H9 (cell line): ENCODE measurements at regions not wholly inside any gene's neighbourhood (a gene's known extent, or its start where the extent isn't known, plus 50 kb on each side); places are given as distances from the start of the nearest gene placed in this dataset.

Experiments
- DNase-seq: peaks from one replicate; pipeline ENCODE4 v3.0.0-alpha.2; 2017
- H2AFZ ChIP-seq: one replicate; pipeline ENCODE4 v1.6.1; 2013; ENCODE audit warnings: mild to moderate bottlenecking, low read length, control low read depth, moderate library complexity
- H2AK5ac ChIP-seq: 2 replicates; pipeline ENCODE4 v1.6.1; 2013; ENCODE audit warnings: low read length, control low read depth, mixed read lengths; ENCODE audit not compliant: insufficient read length
- H2BK120ac ChIP-seq: one replicate; pipeline ENCODE4 v1.6.1; 2013; ENCODE audit warnings: low read depth, mild to moderate bottlenecking, low read length, control low read depth, inconsistent platforms; ENCODE audit not compliant: poor library complexity, severe bottlenecking
- H2BK12ac ChIP-seq: 2 replicates; pipeline ENCODE4 v1.6.1; 2013; ENCODE audit warnings: low read length, control low read depth, mixed read lengths, low read depth; ENCODE audit not compliant: insufficient read length
- H2BK15ac ChIP-seq: 2 replicates; pipeline ENCODE4 v1.6.1; 2013; ENCODE audit warnings: low read depth, low read length, control low read depth
- H2BK20ac ChIP-seq: one replicate; pipeline ENCODE4 v1.6.1; 2013; ENCODE audit warnings: low read depth, mild to moderate bottlenecking, low read length, control low read depth, inconsistent platforms; ENCODE audit not compliant: poor library complexity, severe bottlenecking
- H2BK5ac ChIP-seq: 2 replicates; pipeline ENCODE4 v1.6.1; 2013; ENCODE audit warnings: low read length, control low read depth, mixed read lengths; ENCODE audit not compliant: insufficient read length
- H3K14ac ChIP-seq: 2 replicates; pipeline ENCODE4 v1.6.1; 2013; ENCODE audit warnings: low read length, control low read depth; ENCODE audit not compliant: insufficient read depth
- H3K18ac ChIP-seq: 2 replicates; pipeline ENCODE4 v1.6.1; 2013; ENCODE audit warnings: low read depth, mild to moderate bottlenecking, mixed read lengths, low read length, control low read depth; ENCODE audit not compliant: insufficient read length
- H3K23ac ChIP-seq: 2 replicates; pipeline ENCODE4 v1.6.1; 2013; ENCODE audit warnings: low read length, control low read depth, mixed read lengths, low read depth; ENCODE audit not compliant: insufficient read length
- H3K23me2 ChIP-seq: 2 replicates; pipeline ENCODE4 v1.6.1; 2013; ENCODE audit warnings: low read depth, mild to moderate bottlenecking, mixed read lengths, low read length, control low read depth; ENCODE audit not compliant: insufficient read length, poor library complexity, severe bottlenecking
- H3K27ac ChIP-seq: 2 replicates; pipeline ENCODE4 v1.5.1; 2013; ENCODE audit warnings: low read length, control low read depth, mixed read lengths, low read depth; ENCODE audit not compliant: insufficient read length
- H3K27me3 ChIP-seq: 2 replicates; pipeline ENCODE4 v1.6.1; 2013; ENCODE audit warnings: low read length, control low read depth, inconsistent platforms; ENCODE audit not compliant: insufficient read depth
- H3K4ac ChIP-seq: 2 replicates; pipeline ENCODE4 v1.6.1; 2013; ENCODE audit warnings: low read depth, mild to moderate bottlenecking, control low read depth, inconsistent platforms, low read length, moderate library complexity
- H3K4me1 ChIP-seq: 2 replicates; pipeline ENCODE4 v1.6.1; 2013; ENCODE audit warnings: low read length, control low read depth, inconsistent platforms; ENCODE audit not compliant: insufficient read depth
- H3K4me2 ChIP-seq: 2 replicates; pipeline ENCODE4 v1.6.1; 2013; ENCODE audit warnings: low read length, control low read depth, mixed read lengths; ENCODE audit not compliant: insufficient read length, insufficient read depth
- H3K56ac ChIP-seq: 2 replicates; pipeline ENCODE4 v1.6.1; 2013; ENCODE audit warnings: low read depth, mild to moderate bottlenecking, mixed read lengths, low read length, control low read depth; ENCODE audit not compliant: insufficient read length
- H3K79me1 ChIP-seq: 2 replicates; pipeline ENCODE4 v1.6.1; 2013; ENCODE audit warnings: low read depth, mild to moderate bottlenecking, moderate library complexity, low read length, control low read depth, inconsistent platforms; ENCODE audit not compliant: insufficient read depth, poor library complexity, severe bottlenecking
- H3K79me2 ChIP-seq: 2 replicates; pipeline ENCODE4 v1.6.1; 2013; ENCODE audit warnings: low read length, control low read depth, inconsistent platforms; ENCODE audit not compliant: insufficient read depth
- H3K9ac ChIP-seq: 2 replicates; pipeline ENCODE4 v1.6.1; 2013; ENCODE audit warnings: low read length, control low read depth, mixed read lengths; ENCODE audit not compliant: insufficient read length; ENCODE audit errors: extremely low read depth
- H3K9me3 ChIP-seq: one replicate; pipeline ENCODE4 v1.6.1; 2013; ENCODE audit warnings: low read depth, low read length, inconsistent platforms; ENCODE audit not compliant: control insufficient read depth
- H3T11ph ChIP-seq: one replicate; pipeline ENCODE4 v1.6.1; 2013; ENCODE audit warnings: mild to moderate bottlenecking, low read length, control low read depth, inconsistent platforms
- H4K20me1 ChIP-seq: one replicate; pipeline ENCODE4 v1.6.1; 2013; ENCODE audit not compliant: control insufficient read depth, insufficient read length, insufficient read depth
- H4K5ac ChIP-seq: 2 replicates; pipeline ENCODE4 v1.6.1; 2013; ENCODE audit warnings: low read depth, mild to moderate bottlenecking, mixed read lengths, low read length, control low read depth; ENCODE audit not compliant: insufficient read length
- H4K8ac ChIP-seq: replicated peaks from 2 replicates; pipeline ENCODE4 v1.6.1; 2013; ENCODE audit warnings: low read length, control low read depth, mixed read lengths, low read depth; ENCODE audit not compliant: insufficient read length
- H4K91ac ChIP-seq: 2 replicates; pipeline ENCODE4 v1.6.1; 2013; ENCODE audit warnings: low read depth, mild to moderate bottlenecking, moderate library complexity, mixed read lengths, low read length, control low read depth; ENCODE audit not compliant: insufficient read length
- H3K27ac Mint-ChIP-seq, 3 experiments: 2 replicates in 2 of 3; 3 replicates in 1 of 3; pipeline ENCODE4 v1.8.0; 2020 to 2021; ENCODE audit warnings: mixed read lengths in 3 of 3, mild to moderate bottlenecking in 1 of 3, moderate library complexity in 1 of 3
- H3K27me3 Mint-ChIP-seq: 2 replicates; pipeline ENCODE4 v1.8.0; 2021; ENCODE audit warnings: low read depth, mild to moderate bottlenecking, moderate library complexity, mixed read lengths
- H3K36me3 Mint-ChIP-seq, 3 experiments: 2 replicates in 2 of 3; 3 replicates in 1 of 3; pipeline ENCODE4 v1.8.0; 2020 to 2021; ENCODE audit warnings: low read depth in 3 of 3, mixed read lengths in 3 of 3; ENCODE audit not compliant: insufficient read depth in 1 of 3
- H3K4me1 Mint-ChIP-seq, 2 experiments: 2 replicates each; pipeline ENCODE4 v1.8.0; 2020; ENCODE audit warnings: mixed read lengths in 2 of 2
- H3K4me3 Mint-ChIP-seq, 2 experiments: 2 replicates in 1 of 2; 3 replicates in 1 of 2; pipeline ENCODE4 v1.8.0; 2020 to 2021; ENCODE audit warnings: mild to moderate bottlenecking in 2 of 2, mixed read lengths in 2 of 2, moderate library complexity in 1 of 2
- H3K9me3 Mint-ChIP-seq, 2 experiments: 2 replicates in 1 of 2; 3 replicates in 1 of 2; pipeline ENCODE4 v1.8.0; 2020; ENCODE audit warnings: mild to moderate bottlenecking in 2 of 2, mixed read lengths in 2 of 2, moderate library complexity in 1 of 2
- CTCF ChIP-seq: fragments of 200-600 bp; sonication (generic); conservative IDR thresholded peaks from 3 replicates; pipeline ENCODE4 v1.8.0; 2021; ENCODE audit warnings: antibody characterized with exemption, mild to moderate bottlenecking
- WGBS: extraction: QIAGEN DNeasy Blood & Tissue Kit; methylation state at CpG from one replicate; pipeline ENCODE4 v1.1.7; 2013; ENCODE audit warnings: missing lambda C conversion rate, low lambda C conversion rate, mixed read lengths; ENCODE audit not compliant: insufficient read length; ENCODE audit errors: extremely low coverage; 5-methylcytosine and 5-hydroxymethylcytosine counted together

GRCh38 chr16:6076631-6077030 lies 979.0 kb upstream of the EEF2KMT start:
- no peak overlapping the region for H3K27ac Mint-ChIP-seq
- peaks cover 4 to 7% of the 10 kb centered on the region in 2 experiments; a peak in 4 of 5 replicates for H3K9me3 Mint-ChIP-seq
- H4K20me1 ChIP-seq = no peaks in the 10 kb centered on the region
- no peak overlapping the region for H3K9ac ChIP-seq
- no peak overlapping the region for H3K23ac ChIP-seq
- H2BK20ac ChIP-seq = no peak overlapping the region
- H3K36me3 Mint-ChIP-seq = peaks cover 0 to 4% (median 3%) of the 10 kb centered on the region in 3 experiments; a peak in 4 of 7 replicates
- H4K8ac ChIP-seq = no peak overlapping the region
- no peak overlapping the region for H3K4me3 Mint-ChIP-seq
- no peaks in the 10 kb centered on the region for H3K79me1 ChIP-seq
- no peak overlapping the region for H3T11ph ChIP-seq
- no peak overlapping the region for H3K18ac ChIP-seq
- no peaks in the 10 kb centered on the region for H3K79me2 ChIP-seq
- no peak for TF ChIP-seq CTCF
- peaks cover 0 to 4% of the 10 kb centered on the region in 2 experiments; a peak in 3 of 4 replicates for H3K4me1 Mint-ChIP-seq
- no peaks in the 10 kb centered on the region for H3K9me3 ChIP-seq
- H3K27me3 Mint-ChIP-seq = no peaks in the 10 kb centered on the region
- no peaks in the 10 kb centered on the region for H3K27me3 ChIP-seq
- no peak overlapping the region for H2BK12ac ChIP-seq
- no peak overlapping the region for H2BK15ac ChIP-seq
- H3K4me2 ChIP-seq = no peak overlapping the region
- H2AFZ ChIP-seq = no peak overlapping the region
- no peaks in the 10 kb centered on the region for H3K23me2 ChIP-seq
- no CpG with 5 or more reads among the region's 2 CpGs for WGBS
- H3K14ac ChIP-seq = no peak overlapping the region
- no peak overlapping the region for H3K56ac ChIP-seq
- no peak overlapping the region for H3K4ac ChIP-seq
- no peaks in the 10 kb centered on the region for H3K4me1 ChIP-seq
- no peak overlapping the region for H4K5ac ChIP-seq
- no peak overlapping the region for H4K91ac ChIP-seq
- H3K27ac ChIP-seq = no peak overlapping the region
- no peak overlapping the region for H2AK5ac ChIP-seq
- H2BK120ac ChIP-seq = no peak overlapping the region
- DNase-seq = no peak
- no peak overlapping the region for H2BK5ac ChIP-seq
